PC-9 (cell line): ENCODE measurements at regions not wholly inside any gene's neighbourhood (a gene's known extent, or its start where the extent isn't known, plus 50 kb on each side); places are given as distances from the start of the nearest gene placed in this dataset.

Experiments
- BruUV-seq: library from RNA; stranded (reverse); fragments of 400-500 nt; replicated peaks from 2 replicates; lab custom pipeline; 2021; lab: Mats Ljungman, UMichigan
- CTCF ChIA-PET: fragments of 300-600 bp; sonication (Branson Sonifier 250); formaldehyde crosslinking; loops from one replicate; lab custom pipeline; 2022; ENCODE audit warnings: antibody characterized with exemption; lab: Charles Lee
- POLR2A ChIA-PET: fragments of 300-600 bp; sonication (Branson Sonifier 250); formaldehyde crosslinking; loops from one replicate; lab custom pipeline; 2022; ENCODE audit warnings: antibody characterized with exemption; ENCODE audit not compliant: unreplicated experiment; lab: Charles Lee
- DNase-seq, 2 experiments: peaks; one replicate each; pipeline versions ENCODE4 v3.0.0 to v3.0.0-alpha.2; 2015 to 2022; ENCODE audit warnings: mixed read lengths in 1 of 2
- H2AFZ ChIP-seq: fragments of 200-600 bp; sonication (generic); 2 replicates; pipeline ENCODE4 v1.8.1; 2017; ENCODE audit warnings: antibody characterized with exemption
- H3F3A ChIP-seq: fragments of 200-600 bp; sonication (generic); 2 replicates; pipeline ENCODE4 v1.8.1; 2017; ENCODE audit warnings: antibody characterized with exemption, mild to moderate bottlenecking, low read depth; ENCODE audit not compliant: insufficient read depth
- H3K27ac ChIP-seq: fragments of 200-600 bp; sonication (generic); 2 replicates; pipeline ENCODE4 v1.6.1; 2016; ENCODE audit warnings: mixed run types
- H3K27me3 ChIP-seq: fragments of 200-600 bp; sonication (generic); 2 replicates; pipeline ENCODE4 v1.6.1; 2016; ENCODE audit warnings: low read depth, mixed run types; ENCODE audit not compliant: insufficient read depth
- H3K36me3 ChIP-seq: fragments of 200-600 bp; sonication (generic); 2 replicates; pipeline ENCODE4 v1.6.1; 2016; ENCODE audit warnings: low read depth, mixed run types
- H3K4me1 ChIP-seq: fragments of 200-600 bp; sonication (generic); replicated peaks from 2 replicates; pipeline ENCODE4 v1.6.1; 2016; ENCODE audit warnings: mixed run types; ENCODE audit not compliant: insufficient read depth
- H3K4me2 ChIP-seq: fragments of 200-600 bp; sonication (generic); 2 replicates; pipeline ENCODE4 v1.6.1; 2017; ENCODE audit warnings: mixed run types
- H3K4me3 ChIP-seq: fragments of 200-600 bp; sonication (generic); 2 replicates; pipeline ENCODE4 v1.6.1; 2016; ENCODE audit warnings: mixed run types
- H3K79me2 ChIP-seq: fragments of 200-600 bp; sonication (generic); 2 replicates; pipeline ENCODE4 v1.6.1; 2017; ENCODE audit warnings: low read depth, mixed run types
- H3K9me2 ChIP-seq: fragments of 200-600 bp; sonication (generic); 2 replicates; pipeline ENCODE4 v1.8.1; 2017; ENCODE audit warnings: mild to moderate bottlenecking; ENCODE audit not compliant: insufficient read depth
- H3K9me3 ChIP-seq: fragments of 200-600 bp; sonication (generic); 2 replicates; pipeline ENCODE4 v1.8.1; 2016; ENCODE audit warnings: low read depth; ENCODE audit not compliant: insufficient read depth
- H4K20me1 ChIP-seq: fragments of 200-600 bp; sonication (generic); 2 replicates; pipeline ENCODE4 v1.8.1; 2017; ENCODE audit not compliant: insufficient read depth
- EZH2 ChIP-seq: fragments of 200-600 bp; sonication (generic); IDR thresholded peaks from 2 replicates; pipeline ENCODE4 v1.8.0; 2017; ENCODE audit warnings: antibody characterized with exemption, low read depth
- intact Hi-C: fragments of 100-400 bp; cut with micrococcal nuclease; formaldehyde crosslinking; loops from one replicate; pipeline ENCODE4 v1.10.0; 2022; ENCODE audit not compliant: unreplicated experiment
- TF ChIP-seq, protein P1 (sequence below): fragments of 200-600 bp; sonication (generic); conservative IDR thresholded peaks from 2 replicates; pipeline ENCODE4 v1.6.1; 2017; ENCODE audit warnings: mixed run types, antibody characterized with exemption, mild to moderate bottlenecking, moderate library complexity

GRCh38 chr9:84460695-84461094 lies 120.1 kb upstream of the SLC28A3 start:
- Histone ChIP-seq H3F3A (no peaks in the 10 kb centered on the region), H3K36me3 (no peaks in the 10 kb centered on the region), H3K4me2 (no peak overlapping the region), H3K9me3 (no peaks in the 10 kb centered on the region), H3K9me2 (no peaks in the 10 kb centered on the region), H2AFZ (no peak overlapping the region), H3K79me2 (no peaks in the 10 kb centered on the region), H3K27ac (no peak overlapping the region), H3K27me3 (0 out of 2 replicates have a peak, but pooled peaks cover 3% of the 10 kb centered on the region), H4K20me1 (no peaks in the 10 kb centered on the region), H3K4me3 (no peak overlapping the region), H3K4me1 (no peaks in the 10 kb centered on the region)
- ChIA-PET POLR2A (no interaction called here), CTCF (no interaction called here)
- no peak for DNase-seq
- TF ChIP-seq, protein P1, sequence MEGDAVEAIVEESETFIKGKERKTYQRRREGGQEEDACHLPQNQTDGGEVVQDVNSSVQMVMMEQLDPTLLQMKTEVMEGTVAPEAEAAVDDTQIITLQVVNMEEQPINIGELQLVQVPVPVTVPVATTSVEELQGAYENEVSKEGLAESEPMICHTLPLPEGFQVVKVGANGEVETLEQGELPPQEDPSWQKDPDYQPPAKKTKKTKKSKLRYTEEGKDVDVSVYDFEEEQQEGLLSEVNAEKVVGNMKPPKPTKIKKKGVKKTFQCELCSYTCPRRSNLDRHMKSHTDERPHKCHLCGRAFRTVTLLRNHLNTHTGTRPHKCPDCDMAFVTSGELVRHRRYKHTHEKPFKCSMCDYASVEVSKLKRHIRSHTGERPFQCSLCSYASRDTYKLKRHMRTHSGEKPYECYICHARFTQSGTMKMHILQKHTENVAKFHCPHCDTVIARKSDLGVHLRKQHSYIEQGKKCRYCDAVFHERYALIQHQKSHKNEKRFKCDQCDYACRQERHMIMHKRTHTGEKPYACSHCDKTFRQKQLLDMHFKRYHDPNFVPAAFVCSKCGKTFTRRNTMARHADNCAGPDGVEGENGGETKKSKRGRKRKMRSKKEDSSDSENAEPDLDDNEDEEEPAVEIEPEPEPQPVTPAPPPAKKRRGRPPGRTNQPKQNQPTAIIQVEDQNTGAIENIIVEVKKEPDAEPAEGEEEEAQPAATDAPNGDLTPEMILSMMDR, result no peak
- TF ChIP-seq EZH2, result no peak
- intact Hi-C loops, result no loop called here
- BruUV-seq, result no TSS peak

GRCh38 chr9:84463272-84463671 lies 122.7 kb upstream of the SLC28A3 start:
- no peak for TF ChIP-seq EZH2
- TF ChIP-seq, protein P1, result no peak
- H3K4me2 ChIP-seq, result no peak overlapping the region
- no peak overlapping the region for H3K27ac ChIP-seq
- H3K27me3 ChIP-seq, result 0 out of 2 replicates have a peak, but pooled peaks cover 3% of the 10 kb centered on the region
- no peaks in the 10 kb centered on the region for H3F3A ChIP-seq
- no peak overlapping the region for H3K4me3 ChIP-seq
- H2AFZ ChIP-seq, result no peak overlapping the region
- H3K4me1 ChIP-seq, result no peaks in the 10 kb centered on the region
- H3K9me3 ChIP-seq, result no peaks in the 10 kb centered on the region
- CTCF ChIA-PET, result no interaction called here
- no peaks in the 10 kb centered on the region for H3K36me3 ChIP-seq
- POLR2A ChIA-PET, result no interaction called here
- no peaks in the 10 kb centered on the region for H3K79me2 ChIP-seq
- no peaks in the 10 kb centered on the region for H3K9me2 ChIP-seq
- no peak for DNase-seq
- intact Hi-C loops, result no loop called here
- H4K20me1 ChIP-seq, result no peaks in the 10 kb centered on the region
- no TSS peak for BruUV-seq

DNA sequence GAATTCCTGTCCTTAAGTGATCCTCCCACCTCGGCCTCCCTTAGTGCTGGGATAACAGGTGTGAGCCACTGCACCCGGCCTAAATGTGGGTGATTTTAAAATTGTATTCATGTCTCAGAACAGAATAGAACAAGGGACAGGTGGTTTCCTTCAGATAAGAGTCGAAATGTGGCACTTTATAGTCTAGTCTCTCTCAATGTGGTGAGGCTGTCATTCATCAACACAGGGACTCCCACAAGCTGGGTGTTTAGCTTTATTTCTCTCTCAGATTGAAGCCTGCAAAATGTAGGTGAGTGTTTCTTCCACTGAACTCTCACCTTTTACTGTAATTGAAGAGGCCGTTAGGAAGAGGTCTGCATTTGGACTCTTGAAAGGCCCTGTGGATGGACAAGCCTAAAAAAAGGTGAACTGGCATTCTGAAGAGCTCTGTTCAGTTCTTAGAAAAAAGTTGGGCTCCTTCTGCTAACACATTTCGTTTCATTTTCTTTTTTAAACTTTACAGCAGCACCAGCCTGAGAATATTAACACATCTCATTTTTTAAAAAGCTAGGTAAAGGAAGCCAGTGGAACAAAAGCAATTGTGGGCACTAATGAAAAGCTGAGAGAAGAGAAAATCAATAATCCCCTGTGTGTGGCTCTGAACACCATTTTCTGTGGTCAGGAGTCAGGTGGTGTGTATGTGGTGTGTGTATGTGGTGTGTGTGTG lies 126.2 kb upstream of the SLC28A3 start:
- ChIA-PET CTCF (no interaction called here), POLR2A (no interaction called here)
- intact Hi-C loops, result no loop called here
- no peak overlapping the region for H3K4me2 ChIP-seq
- H2AFZ ChIP-seq, result no peak overlapping the region
- H3K4me3 ChIP-seq, result no peak overlapping the region
- H3K27me3 ChIP-seq, result 0 out of 2 replicates have a peak, but pooled peaks cover 3% of the 10 kb centered on the region
- BruUV-seq, result no TSS peak
- H3F3A ChIP-seq, result no peaks in the 10 kb centered on the region
- DNase-seq, result no peak
- H3K36me3 ChIP-seq, result no peaks in the 10 kb centered on the region
- H3K9me3 ChIP-seq, result no peaks in the 10 kb centered on the region
- no peaks in the 10 kb centered on the region for H3K4me1 ChIP-seq
- H3K27ac ChIP-seq, result no peak overlapping the region
- no peaks in the 10 kb centered on the region for H4K20me1 ChIP-seq
- no peak for TF ChIP-seq EZH2
- no peaks in the 10 kb centered on the region for H3K9me2 ChIP-seq
- no peaks in the 10 kb centered on the region for H3K79me2 ChIP-seq
